WTC11 (cell line): ENCODE measurements at regions not wholly inside any gene's neighbourhood (a gene's known extent, or its start where the extent isn't known, plus 50 kb on each side); places are given as distances from the start of the nearest gene placed in this dataset.

Experiments
- CREB1 ChIP-seq: sonication (generic); formaldehyde crosslinking; IDR thresholded peaks from 2 replicates; pipeline ENCODE4 v1.8.0; 2023; ENCODE audit warnings: mild to moderate bottlenecking, missing genetic modification reagents
- IRF2 ChIP-seq: sonication (generic); formaldehyde crosslinking; IDR thresholded peaks from 2 replicates; pipeline ENCODE4 v1.8.0; 2022; ENCODE audit warnings: low read depth, missing genetic modification reagents, borderline replicate concordance
- NR2C2 ChIP-seq: sonication (generic); formaldehyde crosslinking; IDR thresholded peaks from 2 replicates; pipeline ENCODE4 v1.8.0; 2022; ENCODE audit warnings: mild to moderate bottlenecking, missing genetic modification reagents
- ZNF423 ChIP-seq: fragments of 250-450 bp; sonication (Bioruptor Pico); IDR thresholded peaks from 2 replicates; pipeline ENCODE4 v2.1.2; 2022; ENCODE audit warnings: mild to moderate bottlenecking, moderate library complexity
- TF ChIP-seq, protein P1 (sequence below): fragments of 200-600 bp; IDR thresholded peaks from 2 replicates; pipeline ENCODE4 v1.8.0; 2022; ENCODE audit warnings: antibody characterized with exemption
- TF ChIP-seq, protein P2 (sequence below): sonication (generic); formaldehyde crosslinking; IDR thresholded peaks from 2 replicates; pipeline ENCODE4 v1.8.1; 2022; ENCODE audit warnings: mild to moderate bottlenecking, missing genetic modification reagents, moderate library complexity, borderline replicate concordance
- TF ChIP-seq, protein P3 (sequence below): sonication (generic); formaldehyde crosslinking; conservative IDR thresholded peaks from 2 replicates; pipeline ENCODE4 v1.8.1; 2022; ENCODE audit warnings: mild to moderate bottlenecking, missing genetic modification reagents

DNA sequence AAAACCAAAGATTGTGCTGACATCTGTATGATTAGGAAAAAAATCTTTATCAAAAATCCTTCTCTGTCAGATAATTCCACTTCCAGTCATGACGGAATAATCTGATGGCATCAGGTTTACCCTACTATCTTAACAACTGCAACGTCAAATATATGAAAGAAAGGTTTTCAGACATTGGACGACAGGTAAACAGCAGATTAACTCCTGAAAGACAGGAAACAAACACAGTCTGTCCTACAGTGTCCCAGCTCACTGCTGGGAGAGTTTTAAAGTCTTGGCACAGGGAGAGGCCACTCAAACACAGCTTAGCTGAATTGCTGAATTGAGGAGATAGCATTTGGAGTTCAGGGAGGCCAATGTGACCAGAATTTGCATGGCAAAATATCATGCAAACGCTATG, 186.3 kb upstream of the KCTD7 start:
- TF ChIP-seq, protein P1, sequence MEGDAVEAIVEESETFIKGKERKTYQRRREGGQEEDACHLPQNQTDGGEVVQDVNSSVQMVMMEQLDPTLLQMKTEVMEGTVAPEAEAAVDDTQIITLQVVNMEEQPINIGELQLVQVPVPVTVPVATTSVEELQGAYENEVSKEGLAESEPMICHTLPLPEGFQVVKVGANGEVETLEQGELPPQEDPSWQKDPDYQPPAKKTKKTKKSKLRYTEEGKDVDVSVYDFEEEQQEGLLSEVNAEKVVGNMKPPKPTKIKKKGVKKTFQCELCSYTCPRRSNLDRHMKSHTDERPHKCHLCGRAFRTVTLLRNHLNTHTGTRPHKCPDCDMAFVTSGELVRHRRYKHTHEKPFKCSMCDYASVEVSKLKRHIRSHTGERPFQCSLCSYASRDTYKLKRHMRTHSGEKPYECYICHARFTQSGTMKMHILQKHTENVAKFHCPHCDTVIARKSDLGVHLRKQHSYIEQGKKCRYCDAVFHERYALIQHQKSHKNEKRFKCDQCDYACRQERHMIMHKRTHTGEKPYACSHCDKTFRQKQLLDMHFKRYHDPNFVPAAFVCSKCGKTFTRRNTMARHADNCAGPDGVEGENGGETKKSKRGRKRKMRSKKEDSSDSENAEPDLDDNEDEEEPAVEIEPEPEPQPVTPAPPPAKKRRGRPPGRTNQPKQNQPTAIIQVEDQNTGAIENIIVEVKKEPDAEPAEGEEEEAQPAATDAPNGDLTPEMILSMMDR, result no peak
- TF ChIP-seq, protein P2, sequence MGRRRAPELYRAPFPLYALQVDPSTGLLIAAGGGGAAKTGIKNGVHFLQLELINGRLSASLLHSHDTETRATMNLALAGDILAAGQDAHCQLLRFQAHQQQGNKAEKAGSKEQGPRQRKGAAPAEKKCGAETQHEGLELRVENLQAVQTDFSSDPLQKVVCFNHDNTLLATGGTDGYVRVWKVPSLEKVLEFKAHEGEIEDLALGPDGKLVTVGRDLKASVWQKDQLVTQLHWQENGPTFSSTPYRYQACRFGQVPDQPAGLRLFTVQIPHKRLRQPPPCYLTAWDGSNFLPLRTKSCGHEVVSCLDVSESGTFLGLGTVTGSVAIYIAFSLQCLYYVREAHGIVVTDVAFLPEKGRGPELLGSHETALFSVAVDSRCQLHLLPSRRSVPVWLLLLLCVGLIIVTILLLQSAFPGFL, result no peak
- TF ChIP-seq, protein P3, sequence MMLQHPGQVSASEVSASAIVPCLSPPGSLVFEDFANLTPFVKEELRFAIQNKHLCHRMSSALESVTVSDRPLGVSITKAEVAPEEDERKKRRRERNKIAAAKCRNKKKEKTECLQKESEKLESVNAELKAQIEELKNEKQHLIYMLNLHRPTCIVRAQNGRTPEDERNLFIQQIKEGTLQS (CRISPR knock-in tag), result no peak
- TF ChIP-seq CREB1, result no peak
- TF ChIP-seq IRF2, result no peak
- no peak for TF ChIP-seq ZNF423 (CRISPR knock-in tag)
- no peak for TF ChIP-seq NR2C2
